CD14-positive monocyte (primary cell): ENCODE measurements at regions not wholly inside any gene's neighbourhood (a gene's known extent, or its start where the extent isn't known, plus 50 kb on each side); places are given as distances from the start of the nearest gene placed in this dataset.

Experiments used
- DNase-seq, 3 donors: peaks; one replicate each; pipeline ENCODE4 v3.0.0-alpha.2; 2011 to 2022
- H2AFZ ChIP-seq: 2 replicates; pipeline ENCODE4 v1.6.0; 2012; ENCODE audit warnings: mild to moderate bottlenecking, low read depth, low read length, inconsistent platforms; ENCODE audit not compliant: insufficient read depth, poor library complexity, severe bottlenecking
- H3K27ac ChIP-seq, 2 donors: 1 replicate in 1 of 2; 2 replicates in 1 of 2; pipeline ENCODE4 v1.5.1; 2012 to 2013; ENCODE audit warnings: low read length in 2 of 2, control low read depth in 1 of 2, inconsistent platforms in 1 of 2, low read depth in 1 of 2, mild to moderate bottlenecking in 1 of 2
- H3K27me3 ChIP-seq, 2 donors: one replicate each; pipeline versions ENCODE4 v1.6.0 to v1.6.1; 2011 to 2013; ENCODE audit warnings: low read length in 2 of 2; ENCODE audit not compliant: control insufficient read depth in 2 of 2, insufficient read depth in 2 of 2
- H3K36me3 ChIP-seq, 2 donors: replicated peaks in 1 of 2; 1 replicate in 1 of 2; 2 replicates in 1 of 2; pipeline versions ENCODE4 v1.5.1 to v1.6.1; 2012 to 2013; ENCODE audit warnings: low read length in 2 of 2, control low read depth in 1 of 2, inconsistent platforms in 1 of 2, mild to moderate bottlenecking in 1 of 2; ENCODE audit not compliant: insufficient read depth in 2 of 2, control insufficient read depth in 1 of 2
- H3K4me1 ChIP-seq, 2 donors: 1 replicate in 1 of 2; 2 replicates in 1 of 2; pipeline versions ENCODE4 v1.5.1 to v1.6.1; 2012 to 2013; ENCODE audit warnings: low read length in 2 of 2, control low read depth in 1 of 2, inconsistent platforms in 1 of 2, mild to moderate bottlenecking in 1 of 2, moderate library complexity in 1 of 2; ENCODE audit not compliant: insufficient read depth in 2 of 2, control insufficient read depth in 1 of 2
- H3K4me2 ChIP-seq: replicated peaks from 2 replicates; pipeline ENCODE3; 2012; ENCODE audit warnings: low read length, moderate library complexity, mild to moderate bottlenecking; ENCODE audit not compliant: poor library complexity, severe bottlenecking; ENCODE audit errors: extremely low read depth
- H3K4me3 ChIP-seq, 3 experiments: fragments of 200-600 bp in 1 of 3; sonication (generic) in 1 of 3; replicated peaks in 1 of 3; 1 replicate in 2 of 3; 2 replicates in 1 of 3; pipeline ENCODE4 v1.5.1; 2011 to 2013; ENCODE audit warnings: low read length in 3 of 3, mild to moderate bottlenecking in 3 of 3, control low read depth in 2 of 3, low read depth in 2 of 3, inconsistent platforms in 1 of 3, moderate library complexity in 1 of 3
- H3K79me2 ChIP-seq: 2 replicates; pipeline ENCODE4 v1.6.0; 2012; ENCODE audit warnings: mild to moderate bottlenecking, control low read depth, inconsistent platforms, low read length, moderate library complexity; ENCODE audit not compliant: insufficient read depth
- H3K9ac ChIP-seq: 2 replicates; pipeline ENCODE4 v1.6.0; 2017; ENCODE audit warnings: low read length, mild to moderate bottlenecking; ENCODE audit not compliant: insufficient read depth, poor library complexity, severe bottlenecking
- H3K9me3 ChIP-seq, 2 donors: replicated peaks in 1 of 2; 1 replicate in 1 of 2; 2 replicates in 1 of 2; pipeline versions ENCODE4 v1.5.1 to v1.6.1; 2012 to 2013; ENCODE audit warnings: low read length in 2 of 2, control low read depth in 1 of 2; ENCODE audit not compliant: control insufficient read depth in 1 of 2, insufficient read depth in 1 of 2
- H4K20me1 ChIP-seq: 2 replicates; pipeline ENCODE4 v1.6.0; 2012; ENCODE audit warnings: mild to moderate bottlenecking, low read length, control low read depth, moderate library complexity; ENCODE audit not compliant: insufficient read depth
- H3K27ac Mint-ChIP-seq, 7 donors: one replicate each; pipeline ENCODE4 v1.8.0; 2020; ENCODE audit warnings: mild to moderate bottlenecking in 7 of 7, mixed read lengths in 7 of 7, moderate library complexity in 6 of 7, inconsistent platforms in 2 of 7
- H3K27me3 Mint-ChIP-seq, 3 donors: one replicate each; pipeline ENCODE4 v1.8.0; 2021 to 2022; ENCODE audit warnings: low read depth in 3 of 3, mild to moderate bottlenecking in 3 of 3, mixed read lengths in 3 of 3, moderate library complexity in 3 of 3, inconsistent platforms in 1 of 3
- H3K36me3 Mint-ChIP-seq, 2 donors: one replicate each; pipeline ENCODE4 v1.8.0; 2020; ENCODE audit warnings: mixed read lengths in 2 of 2, inconsistent platforms in 1 of 2, mild to moderate bottlenecking in 1 of 2
- H3K4me1 Mint-ChIP-seq: one replicate; pipeline ENCODE4 v1.8.0; 2020; ENCODE audit warnings: mild to moderate bottlenecking, mixed read lengths
- H3K4me3 Mint-ChIP-seq, 2 donors: one replicate each; pipeline ENCODE4 v1.8.0; 2020; ENCODE audit warnings: mild to moderate bottlenecking in 2 of 2, mixed read lengths in 2 of 2, moderate library complexity in 1 of 2
- H3K9me3 Mint-ChIP-seq, 7 donors: one replicate each; pipeline ENCODE4 v1.8.0; 2020 to 2022; ENCODE audit warnings: mixed read lengths in 7 of 7, mild to moderate bottlenecking in 6 of 7, moderate library complexity in 6 of 7, inconsistent platforms in 2 of 7
- WGBS: methylation state at CpG from one replicate; pipeline ENCODE4 v1.1.5; 2013; ENCODE audit warnings: missing lambda C conversion rate; ENCODE audit not compliant: insufficient coverage; 5-methylcytosine and 5-hydroxymethylcytosine counted together
- intact Hi-C, 2 donors: fragments of 100-400 bp; cut with micrococcal nuclease; formaldehyde crosslinking; loops; one replicate each; pipeline versions ENCODE4 v1.15.0 to v1.15.1; 2023
- TF ChIP-seq, protein P1 (sequence below): fragments of 200-600 bp; IDR thresholded peaks from one replicate; pipeline ENCODE4 v1.8.0; 2022; ENCODE audit warnings: antibody characterized with exemption, mild to moderate bottlenecking

DNA sequence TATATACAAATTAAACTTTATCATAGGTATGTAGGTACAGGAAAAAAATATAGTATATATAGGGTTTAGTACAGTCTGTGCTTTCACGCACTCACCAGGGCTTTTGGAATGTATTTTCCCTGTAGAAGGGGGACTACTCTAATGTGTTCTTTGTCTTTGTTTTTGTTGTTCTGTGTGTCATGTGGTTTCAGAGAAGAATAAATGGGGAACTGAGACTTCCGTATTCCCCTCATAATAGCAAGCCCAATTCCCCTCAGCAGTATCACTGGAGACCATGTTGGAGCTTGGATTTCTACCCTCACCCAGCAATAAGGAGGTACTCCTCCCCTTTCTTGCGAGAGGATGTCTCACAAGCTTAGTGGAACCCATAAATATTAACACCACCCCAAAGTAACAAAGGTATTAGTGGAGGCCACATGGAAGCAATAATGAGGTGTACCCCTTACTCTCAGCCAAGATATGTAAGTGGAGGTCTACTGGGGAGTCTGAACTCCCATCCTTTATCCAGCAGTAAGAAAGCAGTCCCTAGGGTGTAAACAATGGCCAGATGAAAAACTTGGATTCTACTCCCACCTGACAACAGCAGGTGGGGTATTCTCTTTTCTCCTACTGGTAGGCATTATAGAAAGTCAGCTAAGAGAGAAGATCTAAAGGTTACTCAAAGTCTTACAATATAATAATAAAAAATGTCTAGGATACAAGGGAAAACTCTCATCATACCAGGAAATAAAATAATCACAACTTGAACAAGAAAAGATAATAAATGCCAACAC is 805.4 kb upstream of the GALNTL6 start:
- H3K36me3 Mint-ChIP-seq: no peaks in the 10 kb centered on the region
- no peaks in the 10 kb centered on the region for H3K79me2 ChIP-seq
- WGBS: no CpG with 5 or more reads among the region's 3 CpGs
- H3K4me3 ChIP-seq: no peak overlapping the region
- no peak overlapping the region for H2AFZ ChIP-seq
- H4K20me1 ChIP-seq: no peaks in the 10 kb centered on the region
- H3K4me1 ChIP-seq: no peaks in the 10 kb centered on the region
- H3K27me3 Mint-ChIP-seq: peaks cover 0 to 1% (median 1%) of the 10 kb centered on the region in 3 donors
- peaks cover 0 to 9% of the 10 kb centered on the region in 2 donors for H3K9me3 ChIP-seq
- H3K27ac ChIP-seq: no peak overlapping the region
- H3K9me3 Mint-ChIP-seq: peaks cover 0 to 12% (median 7%) of the 10 kb centered on the region in 7 donors
- no peak for DNase-seq
- H3K4me1 Mint-ChIP-seq: peaks cover 4% of the 10 kb centered on the region
- no peak overlapping the region for H3K9ac ChIP-seq
- intact Hi-C loops: no loop called here
- TF ChIP-seq, protein P1, sequence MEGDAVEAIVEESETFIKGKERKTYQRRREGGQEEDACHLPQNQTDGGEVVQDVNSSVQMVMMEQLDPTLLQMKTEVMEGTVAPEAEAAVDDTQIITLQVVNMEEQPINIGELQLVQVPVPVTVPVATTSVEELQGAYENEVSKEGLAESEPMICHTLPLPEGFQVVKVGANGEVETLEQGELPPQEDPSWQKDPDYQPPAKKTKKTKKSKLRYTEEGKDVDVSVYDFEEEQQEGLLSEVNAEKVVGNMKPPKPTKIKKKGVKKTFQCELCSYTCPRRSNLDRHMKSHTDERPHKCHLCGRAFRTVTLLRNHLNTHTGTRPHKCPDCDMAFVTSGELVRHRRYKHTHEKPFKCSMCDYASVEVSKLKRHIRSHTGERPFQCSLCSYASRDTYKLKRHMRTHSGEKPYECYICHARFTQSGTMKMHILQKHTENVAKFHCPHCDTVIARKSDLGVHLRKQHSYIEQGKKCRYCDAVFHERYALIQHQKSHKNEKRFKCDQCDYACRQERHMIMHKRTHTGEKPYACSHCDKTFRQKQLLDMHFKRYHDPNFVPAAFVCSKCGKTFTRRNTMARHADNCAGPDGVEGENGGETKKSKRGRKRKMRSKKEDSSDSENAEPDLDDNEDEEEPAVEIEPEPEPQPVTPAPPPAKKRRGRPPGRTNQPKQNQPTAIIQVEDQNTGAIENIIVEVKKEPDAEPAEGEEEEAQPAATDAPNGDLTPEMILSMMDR: no peak
- peak overlapping the region in 1 of 7 donors; percentile 44 for H3K27ac Mint-ChIP-seq
- no peak overlapping the region for H3K4me2 ChIP-seq
- H3K4me3 Mint-ChIP-seq: no peak overlapping the region
- H3K27me3 ChIP-seq: no peaks in the 10 kb centered on the region
- H3K36me3 ChIP-seq: no peaks in the 10 kb centered on the region

DNA sequence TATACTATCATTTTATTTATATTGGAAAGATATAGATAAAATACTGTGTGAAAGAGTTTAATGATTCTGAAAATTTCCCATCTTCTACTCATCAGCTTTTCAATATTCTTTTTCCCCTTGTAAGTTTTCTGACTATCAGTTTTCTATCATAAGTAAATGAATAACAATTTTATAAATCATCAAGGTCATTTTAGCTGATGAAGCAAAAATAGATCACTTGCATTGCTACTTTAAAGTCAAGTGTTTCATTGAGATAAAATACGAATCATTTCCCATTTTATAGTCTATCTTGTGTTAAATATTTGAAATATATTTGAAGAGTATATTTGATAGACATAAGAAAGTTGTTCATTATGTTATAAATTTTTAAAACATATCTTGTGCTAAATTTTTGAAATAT is 811.0 kb upstream of the GALNTL6 start:
- TF ChIP-seq, protein P1: no peak
- WGBS: no CpG with 5 or more reads among the region's 1 CpG
- H3K4me3 Mint-ChIP-seq: no peak overlapping the region
- H3K9me3 ChIP-seq: no peaks in the 10 kb centered on the region
- peaks cover 0 to 1% (median 0%) of the 10 kb centered on the region in 3 donors for H3K27me3 Mint-ChIP-seq
- no peaks in the 10 kb centered on the region for H3K4me1 Mint-ChIP-seq
- H3K27me3 ChIP-seq: no peaks in the 10 kb centered on the region
- H4K20me1 ChIP-seq: no peaks in the 10 kb centered on the region
- intact Hi-C loops: no loop called here
- no peaks in the 10 kb centered on the region for H3K36me3 ChIP-seq
- no peak overlapping the region for H3K4me2 ChIP-seq
- no peaks in the 10 kb centered on the region for H3K36me3 Mint-ChIP-seq
- H3K4me3 ChIP-seq: no peak overlapping the region
- no peak for DNase-seq
- no peak overlapping the region for H3K27ac Mint-ChIP-seq
- H3K4me1 ChIP-seq: no peaks in the 10 kb centered on the region
- H3K9me3 Mint-ChIP-seq: peaks cover 0 to 7% (median 4%) of the 10 kb centered on the region in 7 donors
- H2AFZ ChIP-seq: no peak overlapping the region
- H3K9ac ChIP-seq: no peak overlapping the region
- H3K79me2 ChIP-seq: no peaks in the 10 kb centered on the region
- H3K27ac ChIP-seq: no peak overlapping the region
